HCT116 (cell line): ENCODE measurements at regions not wholly inside any gene's neighbourhood (a gene's known extent, or its start where the extent isn't known, plus 50 kb on each side); places are given as distances from the start of the nearest gene placed in this dataset.

Source experiments
- ATAC-seq: fragments of 200-7000 bp; cut with Tn5 transposase; 2 replicates; pipeline ENCODE4 v1.9.1; 2020; ENCODE audit warnings: mild to moderate bottlenecking, moderate library complexity
- BruUV-seq: library from RNA; stranded (reverse); fragments of 400-500 nt; replicated peaks from 2 replicates; lab custom pipeline; 2021; lab: Mats Ljungman, UMichigan
- CTCF ChIA-PET: fragments of 300-600 bp; sonication (Branson Sonifier 250); formaldehyde crosslinking; loops from one replicate; lab custom pipeline; 2021; ENCODE audit warnings: antibody characterized with exemption; lab: Charles Lee
- POLR2A ChIA-PET: fragments of 300-600, 350-600 bp; sonication (Branson Sonifier 250); formaldehyde crosslinking; loops from one replicate; lab custom pipeline; 2021; ENCODE audit warnings: antibody characterized with exemption; lab: Charles Lee
- RAD21 ChIA-PET, 2 experiments: fragments of 300-600 bp; sonication (Branson Sonifier 250); formaldehyde crosslinking; loops; one replicate each; lab custom pipeline; 2023; ENCODE audit warnings: low total read pairs in 2 of 2; ENCODE audit not compliant: uncharacterized antibody in 2 of 2, unreplicated experiment in 2 of 2, low non-redundant PET in 1 of 2; lab: Charles Lee
- DNase-seq: peaks from one replicate; pipeline ENCODE4 v3.0.0-alpha.2; 2010; ENCODE audit warnings: low read depth, low spot score
- H2AFZ ChIP-seq: fragments of 200-600 bp; shearing (Covaris generic), sonication (generic); 2 replicates; pipeline ENCODE4 v1.6.1; 2017; ENCODE audit warnings: low read depth, mixed run types, mixed read lengths, antibody characterized with exemption, low read length; ENCODE audit not compliant: poor library complexity, severe bottlenecking
- H3K27ac ChIP-seq: 2 replicates; pipeline ENCODE4 v1.5.1; 2012; ENCODE audit warnings: low read depth, low read length
- H3K27me3 ChIP-seq: fragments of 200-600 bp; sonication (generic); 2 replicates; pipeline ENCODE4 v1.6.1; 2016; ENCODE audit warnings: mixed run types, low read length, mixed read lengths; ENCODE audit not compliant: insufficient read depth
- H3K36me3 ChIP-seq, 2 experiments: fragments of 200-500 bp in 1 of 2; fragments of 200-600 bp in 1 of 2; sonication (Bioruptor generic) in 1 of 2; sonication (generic) in 1 of 2; 2 replicates each; pipeline versions ENCODE4 v1.5.1 to v1.6.1; 2014 to 2016; ENCODE audit warnings: low read length in 2 of 2, inconsistent platforms in 1 of 2, mixed read lengths in 1 of 2, mixed run types in 1 of 2; ENCODE audit not compliant: insufficient read depth in 2 of 2, control insufficient read depth in 1 of 2
- H3K4me1 ChIP-seq, 2 experiments: fragments of 200-600 bp in 1 of 2; sonication (generic) in 1 of 2; 2 replicates each; pipeline versions ENCODE4 v1.5.1 to v1.6.1; 2012 to 2017; ENCODE audit warnings: low read length in 2 of 2, inconsistent platforms in 1 of 2, mild to moderate bottlenecking in 1 of 2, mixed read lengths in 1 of 2, mixed run types in 1 of 2, moderate library complexity in 1 of 2; ENCODE audit not compliant: insufficient read depth in 2 of 2, control insufficient read depth in 1 of 2
- H3K4me2 ChIP-seq: fragments of 200-600 bp; sonication (generic); 2 replicates; pipeline ENCODE4 v1.6.1; 2017; ENCODE audit warnings: mixed run types, low read length, mixed read lengths
- H3K4me3 ChIP-seq, 2 experiments: fragments of 200-600 bp in 1 of 2; sonication (generic) in 1 of 2; replicated peaks in 1 of 2; 2 replicates each; pipeline ENCODE4 v1.5.1; 2011 to 2016; ENCODE audit warnings: low read length in 2 of 2, control low read depth in 1 of 2, low read depth in 1 of 2, mild to moderate bottlenecking in 1 of 2, mixed read lengths in 1 of 2, mixed run types in 1 of 2
- H3K79me2 ChIP-seq: fragments of 200-600 bp; sonication (generic); 2 replicates; pipeline ENCODE4 v1.6.1; 2017; ENCODE audit warnings: mild to moderate bottlenecking, mixed run types, low read length, moderate library complexity, mixed read lengths; ENCODE audit not compliant: insufficient read depth
- H3K9ac ChIP-seq: fragments of 200-600 bp; sonication (generic); 2 replicates; pipeline ENCODE4 v1.6.1; 2016; ENCODE audit warnings: low read length, mixed read lengths
- H3K9me2 ChIP-seq: fragments of 200-600 bp; sonication (generic), shearing (Covaris generic); 2 replicates; pipeline ENCODE4 v1.6.1; 2017; ENCODE audit warnings: mixed run types, mild to moderate bottlenecking, moderate library complexity; ENCODE audit not compliant: insufficient read depth
- H3K9me3 ChIP-seq, 2 experiments: fragments of 200-500 bp in 1 of 2; fragments of 200-600 bp in 1 of 2; sonication (Bioruptor generic) in 1 of 2; sonication (generic) in 1 of 2; 2 replicates each; pipeline ENCODE4 v1.6.1; 2014 to 2017; ENCODE audit warnings: low read length in 2 of 2, mixed read lengths in 2 of 2, inconsistent platforms in 1 of 2, low read depth in 1 of 2, mild to moderate bottlenecking in 1 of 2, mixed run types in 1 of 2, moderate library complexity in 1 of 2; ENCODE audit not compliant: control insufficient read depth in 1 of 2, insufficient read depth in 1 of 2
- H4K20me1 ChIP-seq: fragments of 200-600 bp; sonication (generic), shearing (Covaris generic); 2 replicates; pipeline ENCODE4 v1.6.1; 2017; ENCODE audit warnings: mixed run types, mild to moderate bottlenecking, moderate library complexity; ENCODE audit not compliant: insufficient read depth
- ATF3 ChIP-seq: IDR thresholded peaks from 2 replicates; pipeline ENCODE4 v1.6.1; 2012
- CTCF ChIP-seq, 3 experiments: fragments of 200-600 bp in 1 of 3; sonication (generic) in 1 of 3; IDR thresholded peaks in 2 of 3; conservative IDR thresholded peaks in 1 of 3; 2 replicates each; pipeline ENCODE4 v1.5.1; 2012 to 2017; ENCODE audit warnings: low read depth in 2 of 3, low read length in 2 of 3, antibody characterized with exemption in 1 of 3, borderline replicate concordance in 1 of 3, control low read depth in 1 of 3, mild to moderate bottlenecking in 1 of 3, mixed read lengths in 1 of 3, mixed run types in 1 of 3, moderate library complexity in 1 of 3; ENCODE audit not compliant: insufficient read depth in 1 of 3
- EGR1 ChIP-seq: IDR thresholded peaks from 2 replicates; pipeline ENCODE4 v1.6.1; 2012; ENCODE audit warnings: low read depth
- EZH2 ChIP-seq: fragments of 200-600 bp; sonication (generic); IDR thresholded peaks from 2 replicates; pipeline ENCODE4 v1.6.1; 2017; ENCODE audit warnings: antibody characterized with exemption, mixed run types
- EZH2phosphoT487 ChIP-seq: fragments of 200-600 bp; IDR thresholded peaks from 2 replicates; pipeline ENCODE4 v1.6.1; 2018; ENCODE audit warnings: antibody characterized with exemption, borderline replicate concordance
- FOSL1 ChIP-seq: IDR thresholded peaks from 2 replicates; pipeline ENCODE4 v1.6.1; 2012; ENCODE audit warnings: low read depth
- POLR2A ChIP-seq: IDR thresholded peaks from 2 replicates; pipeline ENCODE4 v1.7.0; 2011; ENCODE audit warnings: borderline replicate concordance; ENCODE audit not compliant: insufficient read depth, insufficient read length; ENCODE audit errors: extremely low read depth
- POLR2AphosphoS5 ChIP-seq: IDR thresholded peaks from 2 replicates; pipeline ENCODE4 v1.6.1; 2011; ENCODE audit warnings: mild to moderate bottlenecking, low read depth, low read length, moderate library complexity
- RAD21 ChIP-seq: IDR thresholded peaks from 2 replicates; pipeline ENCODE4 v1.6.1; 2012; ENCODE audit warnings: low read depth, mild to moderate bottlenecking
- REST ChIP-seq: IDR thresholded peaks from 2 replicates; pipeline ENCODE4 v1.6.1; 2012; ENCODE audit warnings: low read depth
- SIN3A ChIP-seq: IDR thresholded peaks from 2 replicates; pipeline ENCODE4 v1.6.1; 2012; ENCODE audit warnings: low read depth
- SRF ChIP-seq: IDR thresholded peaks from 2 replicates; pipeline ENCODE4 v1.6.1; 2012; ENCODE audit warnings: low read depth
- TCF7L2 ChIP-seq: IDR thresholded peaks from 2 replicates; pipeline ENCODE4 v1.7.0; 2011; ENCODE audit warnings: borderline replicate concordance, inconsistent platforms; ENCODE audit not compliant: insufficient read depth, insufficient read length; ENCODE audit errors: extremely low read depth
- YY1 ChIP-seq: IDR thresholded peaks from 2 replicates; pipeline ENCODE4 v1.6.1; 2011; ENCODE audit warnings: low read length, low read depth, moderate library complexity, mild to moderate bottlenecking; ENCODE audit not compliant: insufficient replicate concordance; ENCODE audit errors: extremely low read depth
- ZBTB33 ChIP-seq: IDR thresholded peaks from 2 replicates; pipeline ENCODE4 v1.6.1; 2011; ENCODE audit warnings: mild to moderate bottlenecking, low read length, moderate library complexity; ENCODE audit not compliant: insufficient replicate concordance; ENCODE audit errors: extremely low read depth
- ZFX ChIP-seq: fragments of 450-650 bp; IDR thresholded peaks from 2 replicates; pipeline ENCODE4 v1.6.1; 2017
- intact Hi-C: fragments of 100-400 bp; cut with micrococcal nuclease; formaldehyde crosslinking; loops from 2 replicates; pipeline ENCODE4 v1.10.0; 2022

- POLR2A ChIA-PET: no interaction called here
Measured at GRCh38 chr3:106349191-106349881, 480.5 kb upstream of the CBLB start.

More at GRCh38 chr3:106349191-106349881, 480.5 kb upstream of the CBLB start:
- Histone ChIP-seq H3K9me3 (no peaks in the 10 kb centered on the region), H3K27me3 (no peaks in the 10 kb centered on the region), H3K4me2 (no peak overlapping the region), H3K9ac (no peak overlapping the region), H4K20me1 (no peaks in the 10 kb centered on the region), H2AFZ (no peak overlapping the region), H3K79me2 (no peaks in the 10 kb centered on the region), H3K4me3 (no peak overlapping the region), H3K27ac (no peak overlapping the region), H3K9me2 (no peaks in the 10 kb centered on the region), H3K4me1 (peaks cover 0 to 4% of the 10 kb centered on the region in 2 experiments; a peak in 1 of 4 replicates), H3K36me3 (no peaks in the 10 kb centered on the region)
- ATAC-seq: no peak
- no peak for DNase-seq
- TF ChIP-seq FOSL1 (no peak), SRF (no peak), ZFX (no peak), EZH2phosphoT487 (no peak), RAD21 (no peak), SIN3A (no peak), POLR2A (no peak), YY1 (no peak), REST (no peak), TCF7L2 (no peak), CTCF (IDR thresholded peaks at IDR 0.05 in 2 of 3, conservative IDR thresholded peaks at IDR 0.05 in 1 of 3; ENCODE audit: borderline replicate concordance in 1 of 3, insufficient read depth in 1 of 3, low read depth in 2 of 3, low read length in 2 of 3) (no peak), EZH2 (no peak), POLR2AphosphoS5 (no peak), ATF3 (no peak), ZBTB33 (no peak), EGR1 (no peak)
- intact Hi-C loops: no loop called here
- CTCF ChIA-PET: no interaction called here
- BruUV-seq: no TSS peak
- RAD21 ChIA-PET: no interaction called here
